MM.1S (cell line): ENCODE measurements at regions not wholly inside any gene's neighbourhood (a gene's known extent, or its start where the extent isn't known, plus 50 kb on each side); places are given as distances from the start of the nearest gene placed in this dataset.

ENCODE experiments used
- DNase-seq: peaks from one replicate; pipeline ENCODE4 v3.0.0-alpha.2; 2015
- H2AFZ ChIP-seq: fragments of 300-600 bp; sonication (generic); 2 replicates; pipeline ENCODE4 v1.6.0; 2016; ENCODE audit warnings: antibody characterized with exemption, low read length
- H3F3A ChIP-seq: fragments of 300-600 bp; sonication (generic); 2 replicates; pipeline ENCODE4 v1.6.1; 2016; ENCODE audit warnings: mild to moderate bottlenecking, antibody characterized with exemption, low read length, moderate library complexity, mixed read lengths; ENCODE audit not compliant: insufficient read depth
- H3K27ac ChIP-seq: fragments of 300-600 bp; sonication (generic); 2 replicates; pipeline ENCODE4 v1.5.1; 2016; ENCODE audit warnings: mild to moderate bottlenecking, low read length
- H3K27me3 ChIP-seq: fragments of 300-600 bp; sonication (generic); replicated peaks from 2 replicates; pipeline ENCODE4 v1.6.0; 2016; ENCODE audit warnings: low read length; ENCODE audit not compliant: insufficient read depth
- H3K36me3 ChIP-seq: fragments of 300-600 bp; sonication (generic); replicated peaks from 2 replicates; pipeline ENCODE4 v1.6.1; 2016; ENCODE audit warnings: mild to moderate bottlenecking, low read length, mixed read lengths; ENCODE audit not compliant: insufficient read depth
- H3K4me1 ChIP-seq: fragments of 300-600 bp; sonication (generic); 2 replicates; pipeline ENCODE4 v1.6.1; 2016; ENCODE audit warnings: low read length, mixed read lengths
- H3K4me2 ChIP-seq: fragments of 300-600 bp; sonication (generic); 2 replicates; pipeline ENCODE4 v1.6.0; 2016; ENCODE audit warnings: low read depth, low read length
- H3K4me3 ChIP-seq: fragments of 300-600 bp; sonication (generic); 2 replicates; pipeline ENCODE4 v1.5.1; 2016; ENCODE audit warnings: low read length, mixed read lengths
- H3K79me2 ChIP-seq: fragments of 300-600 bp; sonication (generic); 2 replicates; pipeline ENCODE4 v1.6.1; 2016; ENCODE audit warnings: mixed run types, low read length, mixed read lengths
- H3K9ac ChIP-seq: fragments of 300-600 bp; sonication (generic); 2 replicates; pipeline ENCODE4 v1.6.1; 2016; ENCODE audit warnings: low read length, mixed read lengths
- H3K9me2 ChIP-seq: fragments of 300-600 bp; sonication (generic); replicated peaks from 2 replicates; pipeline ENCODE4 v1.6.1; 2016; ENCODE audit warnings: mild to moderate bottlenecking, low read length, mixed read lengths; ENCODE audit not compliant: insufficient read depth
- H3K9me3 ChIP-seq: fragments of 300-600 bp; sonication (generic); replicated peaks from 2 replicates; pipeline ENCODE4 v1.6.1; 2016; ENCODE audit warnings: mild to moderate bottlenecking, low read length, mixed read lengths; ENCODE audit not compliant: insufficient read depth
- H4K20me1 ChIP-seq: fragments of 300-600 bp; sonication (generic); 2 replicates; pipeline ENCODE4 v1.6.1; 2016; ENCODE audit warnings: mild to moderate bottlenecking, low read length, moderate library complexity, mixed read lengths; ENCODE audit not compliant: insufficient read depth
- CTCF ChIP-seq: fragments of 300-600 bp; sonication (generic); IDR thresholded peaks from 2 replicates; pipeline ENCODE4 v1.5.1; 2016; ENCODE audit warnings: antibody characterized with exemption, low read length, mixed read lengths
- EZH2 ChIP-seq: fragments of 300-600 bp; sonication (generic); optimal IDR thresholded peaks from 2 replicates; pipeline ENCODE3; 2017; ENCODE audit warnings: low read depth, mild to moderate bottlenecking, antibody characterized with exemption, low read length, mixed read lengths
- EZH2phosphoT487 ChIP-seq: fragments of 300-600 bp; sonication (generic); IDR thresholded peaks from 2 replicates; pipeline ENCODE4 v1.6.1; 2018; ENCODE audit warnings: antibody characterized with exemption, low read length

DNA sequence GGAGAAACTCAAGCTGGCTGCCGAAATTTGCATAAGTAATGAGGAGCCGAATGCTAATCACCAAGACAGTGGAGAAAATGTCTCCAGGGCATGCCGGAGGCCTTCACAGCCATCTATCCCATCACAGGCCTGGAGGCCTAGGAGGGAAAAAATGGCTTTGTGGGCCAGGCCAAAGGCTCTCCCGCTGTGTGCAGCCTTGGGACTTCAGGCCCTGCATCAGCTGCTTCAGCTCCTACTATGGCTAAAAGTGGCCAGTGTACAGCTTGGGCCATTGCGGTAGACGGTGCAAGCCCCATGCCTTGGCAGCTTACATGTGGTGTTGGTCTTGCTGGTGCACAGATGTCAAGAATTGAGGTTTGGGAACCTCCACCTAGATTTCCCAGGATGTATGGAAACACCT, 162.6 kb upstream of the FAM47A start:
- Histone ChIP-seq H3K4me3 (no peak overlapping the region), H3F3A (no peaks in the 10 kb centered on the region), H3K27ac (no peak overlapping the region), H3K36me3 (no peaks in the 10 kb centered on the region), H3K9me3 (no peaks in the 10 kb centered on the region), H3K9me2 (no peaks in the 10 kb centered on the region), H3K9ac (no peak overlapping the region), H3K27me3 (no peaks in the 10 kb centered on the region), H3K4me2 (no peak overlapping the region), H3K79me2 (no peaks in the 10 kb centered on the region), H4K20me1 (no peaks in the 10 kb centered on the region), H3K4me1 (no peaks in the 10 kb centered on the region), H2AFZ (no peak overlapping the region)
- DNase-seq, result no peak
- TF ChIP-seq EZH2phosphoT487, result no peak
- TF ChIP-seq EZH2, result no peak
- TF ChIP-seq CTCF, result no peak

DNA sequence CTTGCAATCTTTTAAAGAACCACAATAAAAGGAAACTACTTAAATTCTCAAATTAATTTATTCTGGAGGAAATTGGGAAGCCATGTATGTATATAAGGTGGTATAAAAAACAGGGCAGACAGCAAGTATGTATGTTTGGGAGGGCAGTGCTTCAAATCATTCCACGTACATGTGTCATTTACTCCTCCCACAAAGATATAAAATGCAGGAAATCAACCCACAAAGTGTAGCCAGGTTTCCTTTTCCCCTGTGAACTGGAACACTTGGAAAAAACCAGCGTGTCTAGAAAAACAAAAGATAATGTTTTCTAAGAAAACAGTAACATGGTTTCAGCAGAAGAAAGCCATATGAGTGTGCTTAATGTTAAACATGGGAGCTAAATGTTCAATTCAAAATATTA, 156.7 kb upstream of the FAM47A start:
- H3K27ac ChIP-seq, result no peak overlapping the region
- no peak overlapping the region for H3K4me2 ChIP-seq
- TF ChIP-seq CTCF (no peak), EZH2phosphoT487 (no peak), EZH2 (no peak)
- no peaks in the 10 kb centered on the region for H3K36me3 ChIP-seq
- no peaks in the 10 kb centered on the region for H3K27me3 ChIP-seq
- H3K9me3 ChIP-seq, result no peaks in the 10 kb centered on the region
- H3K4me1 ChIP-seq, result no peaks in the 10 kb centered on the region
- no peaks in the 10 kb centered on the region for H3K79me2 ChIP-seq
- no peak for DNase-seq
- no peak overlapping the region for H3K9ac ChIP-seq
- H2AFZ ChIP-seq, result no peak overlapping the region
- H3K4me3 ChIP-seq, result no peak overlapping the region
- H4K20me1 ChIP-seq, result no peaks in the 10 kb centered on the region
- H3F3A ChIP-seq, result no peaks in the 10 kb centered on the region
- no peaks in the 10 kb centered on the region for H3K9me2 ChIP-seq

GRCh38 chrX:34279866-34280560, 147.9 kb upstream of the FAM47A start:
- no peaks in the 10 kb centered on the region for H4K20me1 ChIP-seq
- H3K27me3 ChIP-seq, result no peaks in the 10 kb centered on the region
- H3K4me2 ChIP-seq, result no peak overlapping the region
- H3K4me3 ChIP-seq, result no peak overlapping the region
- H3K9me3 ChIP-seq, result no peaks in the 10 kb centered on the region
- no peak for TF ChIP-seq EZH2
- no peak for TF ChIP-seq EZH2phosphoT487
- no peak for TF ChIP-seq CTCF
- H3K9me2 ChIP-seq, result no peaks in the 10 kb centered on the region
- H3K9ac ChIP-seq, result no peak overlapping the region
- no peaks in the 10 kb centered on the region for H3K4me1 ChIP-seq
- DNase-seq, result no peak
- H3K27ac ChIP-seq, result no peak overlapping the region
- H3K36me3 ChIP-seq, result no peaks in the 10 kb centered on the region
- H2AFZ ChIP-seq, result no peak overlapping the region
- H3F3A ChIP-seq, result no peaks in the 10 kb centered on the region
- no peaks in the 10 kb centered on the region for H3K79me2 ChIP-seq
